B cell (primary cell): ENCODE measurements at regions not wholly inside any gene's neighbourhood (a gene's known extent, or its start where the extent isn't known, plus 50 kb on each side); places are given as distances from the start of the nearest gene placed in this dataset.

Experiments
- ATAC-seq: fragments of 200-7000 bp; cut with Tn5 transposase; one replicate; pipeline ENCODE4 v1.10.0; 2021; ENCODE audit warnings: low read depth, mild to moderate bottlenecking, moderate number of reproducible peaks, moderate library complexity
- CTCF ChIA-PET: fragments of 350-600 bp; sonication (Branson Sonifier 250); formaldehyde crosslinking; loops from one replicate; lab custom pipeline; 2021; ENCODE audit warnings: antibody characterized with exemption, inconsistent platforms; lab: Charles Lee
- POLR2A ChIA-PET: fragments of 350-600 bp; sonication (Branson Sonifier 250); formaldehyde crosslinking; loops from one replicate; lab custom pipeline; 2021; ENCODE audit warnings: antibody characterized with exemption; lab: Charles Lee
- DNase-seq: peaks from one replicate; pipeline ENCODE4 v3.0.0; 2013
- H2AFZ ChIP-seq: 2 replicates; pipeline ENCODE4 v1.6.1; 2012; ENCODE audit warnings: mild to moderate bottlenecking, low read depth, low read length; ENCODE audit not compliant: insufficient read depth, poor library complexity, severe bottlenecking
- H3K27ac ChIP-seq, 2 donors: 1 replicate in 1 of 2; 2 replicates in 1 of 2; pipeline ENCODE4 v1.5.1; 2012 to 2013; ENCODE audit warnings: low read length in 2 of 2, mild to moderate bottlenecking in 2 of 2, moderate library complexity in 1 of 2
- H3K27me3 ChIP-seq, 4 experiments: fragments of 200-600 bp in 1 of 4; sonication (generic) in 1 of 4; replicated peaks in 1 of 4; 1 replicate in 2 of 4; 2 replicates in 2 of 4; pipeline versions ENCODE4 v1.6.1 to v1.7.0; 2013 to 2016; ENCODE audit warnings: low read length in 3 of 4, mild to moderate bottlenecking in 2 of 4, mixed read lengths in 1 of 4, moderate library complexity in 1 of 4; ENCODE audit not compliant: insufficient read depth in 4 of 4, control insufficient read depth in 3 of 4; ENCODE audit errors: control extremely low read depth in 1 of 4
- H3K36me3 ChIP-seq, 2 experiments: replicated peaks in 1 of 2; 1 replicate in 1 of 2; 2 replicates in 1 of 2; pipeline versions ENCODE4 v1.6.1 to v1.7.1; 2013; ENCODE audit warnings: low read length in 1 of 2; ENCODE audit not compliant: insufficient read depth in 2 of 2, control insufficient read depth in 1 of 2; ENCODE audit errors: control extremely low read depth in 1 of 2, extremely low read depth in 1 of 2
- H3K4me1 ChIP-seq, 2 donors: fragments of 200-600 bp in 1 of 2; sonication (generic) in 1 of 2; 1 replicate in 1 of 2; 2 replicates in 1 of 2; pipeline versions ENCODE4 v1.5.1 to v1.6.1; 2013 to 2017; ENCODE audit warnings: low read length in 2 of 2; ENCODE audit not compliant: control insufficient read depth in 2 of 2, insufficient read depth in 2 of 2
- H3K4me2 ChIP-seq: replicated peaks from 2 replicates; pipeline ENCODE3; 2012; ENCODE audit warnings: mild to moderate bottlenecking, low read depth, low read length; ENCODE audit not compliant: poor library complexity, severe bottlenecking
- H3K4me3 ChIP-seq, 5 experiments: fragments of 200-600 bp in 1 of 5; sonication (generic) in 1 of 5; 1 replicate in 3 of 5; 2 replicates in 2 of 5; pipeline versions ENCODE4 v1.5.1 to v1.7.0; 2011 to 2016; ENCODE audit warnings: low read length in 4 of 5, mild to moderate bottlenecking in 4 of 5, low read depth in 2 of 5, control low read depth in 1 of 5, moderate library complexity in 1 of 5; ENCODE audit not compliant: insufficient read depth in 1 of 5; ENCODE audit errors: control extremely low read depth in 1 of 5, extremely low read depth in 1 of 5
- H3K79me2 ChIP-seq: fragments of 200-600 bp; sonication (generic); one replicate; pipeline ENCODE4 v1.6.0; 2016; ENCODE audit warnings: low read length; ENCODE audit not compliant: control insufficient read depth, insufficient read depth
- H3K9ac ChIP-seq: fragments of 200-600 bp; sonication (generic); 2 replicates; pipeline ENCODE4 v1.6.1; 2017; ENCODE audit warnings: mild to moderate bottlenecking, low read length, moderate library complexity
- H3K9me3 ChIP-seq, 3 donors: one replicate each; pipeline versions ENCODE4 v1.6.1 to v1.7.1; 2013; ENCODE audit warnings: low read length in 2 of 3; ENCODE audit not compliant: control insufficient read depth in 2 of 3, insufficient read depth in 1 of 3; ENCODE audit errors: control extremely low read depth in 1 of 3
- H4K20me1 ChIP-seq: 2 replicates; pipeline ENCODE4 v1.6.0; 2012; ENCODE audit warnings: mild to moderate bottlenecking, low read length; ENCODE audit not compliant: insufficient read depth, control insufficient read depth, poor library complexity, severe bottlenecking
- H3K27ac Mint-ChIP-seq: one replicate; pipeline ENCODE4 v1.8.0; 2021; ENCODE audit warnings: mixed read lengths
- H3K27me3 Mint-ChIP-seq: one replicate; pipeline ENCODE4 v1.8.0; 2021; ENCODE audit warnings: mixed read lengths
- H3K4me1 Mint-ChIP-seq: one replicate; pipeline ENCODE4 v1.8.0; 2021; ENCODE audit warnings: mixed read lengths
- H3K4me3 Mint-ChIP-seq: one replicate; pipeline ENCODE4 v1.8.0; 2021; ENCODE audit warnings: mixed read lengths
- H3K9me3 Mint-ChIP-seq: one replicate; pipeline ENCODE4 v1.8.0; 2022; ENCODE audit warnings: mixed read lengths; ENCODE audit not compliant: insufficient read depth
- CTCF ChIP-seq: fragments of 200-600 bp; IDR thresholded peaks from one replicate; pipeline ENCODE4 v1.8.0; 2022; ENCODE audit warnings: antibody characterized with exemption, mild to moderate bottlenecking
- EZH2 ChIP-seq: IDR thresholded peaks from 2 replicates; pipeline ENCODE4 v1.6.1; 2012; ENCODE audit warnings: borderline replicate concordance, low read depth, mild to moderate bottlenecking, moderate library complexity, low read length; ENCODE audit not compliant: insufficient read depth, poor library complexity, severe bottlenecking
- WGBS: methylation state at CpG from one replicate; pipeline ENCODE4 v1.1.5; 2013; ENCODE audit warnings: missing lambda C conversion rate; ENCODE audit not compliant: insufficient coverage; 5-methylcytosine and 5-hydroxymethylcytosine counted together
- intact Hi-C: fragments of 100-400 bp; cut with micrococcal nuclease; formaldehyde crosslinking; loops from one replicate; pipeline ENCODE4 v1.10.0; 2022

DNA sequence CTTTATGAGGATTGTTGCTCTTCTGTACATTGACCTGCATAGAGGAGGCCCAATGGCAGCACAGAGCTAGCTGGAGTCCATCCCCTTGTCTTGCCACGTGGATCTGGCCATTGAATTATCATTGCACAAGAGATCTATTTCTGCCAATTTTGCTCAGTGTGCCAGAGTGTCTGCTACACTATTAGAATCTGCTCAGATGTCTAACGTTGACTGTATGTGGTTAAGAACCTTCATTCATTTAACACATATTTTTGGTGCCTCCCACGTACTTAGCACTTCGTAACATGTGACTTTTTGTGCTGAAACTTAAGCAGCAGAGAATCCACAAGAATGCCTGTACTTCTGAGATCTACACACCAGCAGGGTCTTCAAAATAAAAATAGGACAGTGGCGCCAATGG lies 166.0 kb upstream of the VASH1 start:
- no peak overlapping the region for H3K27ac ChIP-seq

GRCh38 chr14:76597387-76597786 lies 163.9 kb upstream of the VASH1 start:
- H3K4me3 ChIP-seq, result no peak overlapping the region
- H3K27me3 ChIP-seq, result peaks cover 0 to 6% (median 1%) of the 10 kb centered on the region in 4 experiments
- H3K4me3 Mint-ChIP-seq, result no peak overlapping the region
- no peaks in the 10 kb centered on the region for H3K4me1 Mint-ChIP-seq
- H3K27ac ChIP-seq, result no peak overlapping the region
- H3K4me2 ChIP-seq, result no peak overlapping the region
- H3K27ac Mint-ChIP-seq, result no peak overlapping the region
- no peak for DNase-seq
- H2AFZ ChIP-seq, result no peak overlapping the region
- POLR2A ChIA-PET, result no interaction called here
- H3K9me3 Mint-ChIP-seq, result peaks cover 4% of the 10 kb centered on the region
- TF ChIP-seq CTCF, result no peak
- TF ChIP-seq EZH2, result no peak
- no peaks in the 10 kb centered on the region for H3K4me1 ChIP-seq
- H3K9ac ChIP-seq, result no peak overlapping the region
- intact Hi-C loops, result no loop called here
- CTCF ChIA-PET, result no interaction called here
- no peak for ATAC-seq
- H4K20me1 ChIP-seq, result no peaks in the 10 kb centered on the region
- H3K36me3 ChIP-seq, result no peaks in the 10 kb centered on the region
- H3K27me3 Mint-ChIP-seq, result peaks cover 27% of the 10 kb centered on the region
- peaks cover 0 to 7% (median 1%) of the 10 kb centered on the region in 3 donors for H3K9me3 ChIP-seq
- WGBS, result 83% methylated on average over 2 of the region's 3 CpGs
- no peaks in the 10 kb centered on the region for H3K79me2 ChIP-seq

More for the DNA sequence above, 166.0 kb upstream of the VASH1 start:
- DNase-seq (no peak), ATAC-seq (no peak)
- Histone ChIP-seq H3K4me3 (no peak overlapping the region), H3K4me2 (no peak overlapping the region), H3K9ac (no peak overlapping the region), H3K79me2 (no peaks in the 10 kb centered on the region), H2AFZ (no peak overlapping the region), H3K27me3 (peaks cover 0 to 6% (median 1%) of the 10 kb centered on the region in 4 experiments), H4K20me1 (no peaks in the 10 kb centered on the region), H3K36me3 (no peaks in the 10 kb centered on the region), H3K9me3 (peaks cover 0 to 4% (median 0%) of the 10 kb centered on the region in 3 donors), H3K4me1 (no peaks in the 10 kb centered on the region)
- TF ChIP-seq CTCF, result no peak
- TF ChIP-seq EZH2, result no peak
- Mint-ChIP-seq H3K9me3 (no peaks in the 10 kb centered on the region), H3K27ac (no peak overlapping the region), H3K4me3 (no peak overlapping the region), H3K27me3 (peaks cover 31% of the 10 kb centered on the region), H3K4me1 (no peaks in the 10 kb centered on the region)
- intact Hi-C loops, result no loop called here
- CTCF ChIA-PET, result no interaction called here
- WGBS, result 97% methylated on average over 3 of the region's 5 CpGs
- POLR2A ChIA-PET, result no interaction called here
